CD4-positive, alpha-beta T cell treated with Interleukin-1 beta for 1 hour (primary cell): ENCODE measurements at regions not wholly inside any gene's neighbourhood (a gene's known extent, or its start where the extent isn't known, plus 50 kb on each side); places are given as distances from the start of the nearest gene placed in this dataset.

Source experiments
- DNase-seq, 2 donors: peaks; one replicate each; pipeline ENCODE4 v3.0.0-alpha.2; 2020 to 2022

DNA sequence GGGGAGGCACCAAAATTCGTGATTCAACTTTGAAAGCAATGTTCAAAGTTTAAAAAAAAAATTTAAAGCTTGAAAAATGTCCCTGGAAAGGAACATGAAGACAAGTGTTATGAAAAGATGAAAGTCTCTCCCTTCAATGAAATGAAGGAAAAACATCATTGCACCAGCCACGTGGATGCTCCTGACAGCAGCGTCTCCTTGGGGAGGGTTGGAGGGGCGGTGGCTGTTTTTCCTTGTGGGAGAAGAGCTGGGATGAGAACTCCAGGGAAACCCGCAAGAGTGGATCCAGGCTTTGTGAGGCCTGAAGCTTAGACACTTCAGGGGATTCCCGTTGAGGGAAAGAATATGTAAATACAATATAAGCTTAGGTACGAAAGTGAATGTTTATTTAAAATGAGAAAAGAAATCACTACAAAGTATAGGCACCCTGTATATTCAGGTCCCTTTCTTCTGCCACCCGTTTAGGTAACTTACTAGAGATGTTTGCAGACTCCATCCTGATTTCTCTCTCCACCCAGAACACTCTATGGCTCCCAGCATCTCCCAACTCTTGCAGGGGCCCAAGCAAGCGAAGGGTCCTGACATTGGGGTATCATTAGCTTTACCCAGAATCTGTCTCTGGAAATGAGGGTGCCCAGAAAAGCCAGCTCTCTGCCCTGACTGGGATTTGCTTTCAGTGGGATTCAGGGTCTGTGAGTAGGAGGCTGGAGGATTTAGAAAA lies 63.1 kb upstream of the BAIAP2L1 start:
- no peak for DNase-seq

- DNase-seq: no peak
Observed at GRCh38 chr7:98462911-98463633, 62.2 kb upstream of the BAIAP2L1 start.

- DNase-seq: no peak
Observed at GRCh38 chr7:98460902-98461301, 60.0 kb upstream of the BAIAP2L1 start.

DNA sequence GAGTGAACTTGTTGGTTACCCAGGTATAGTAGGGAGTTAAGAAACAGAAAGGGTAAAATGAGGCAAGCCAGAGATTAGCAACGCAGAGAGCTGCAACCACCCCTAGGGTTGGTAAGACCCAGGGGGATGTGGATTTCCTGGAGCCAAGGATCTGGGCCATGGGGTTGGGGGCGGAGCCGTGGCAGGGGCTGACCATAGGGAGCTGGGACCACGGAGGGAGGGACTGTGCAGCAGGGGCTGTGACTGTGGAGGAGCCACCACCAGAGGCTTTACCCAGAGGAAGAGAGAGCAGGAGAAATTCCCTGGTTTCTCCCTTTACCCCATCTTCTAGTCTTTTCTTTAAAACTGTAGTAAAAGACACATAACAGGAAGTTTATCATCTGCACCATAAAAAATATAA lies 58.6 kb upstream of the BAIAP2L1 start:
- DNase-seq: no peak

DNA sequence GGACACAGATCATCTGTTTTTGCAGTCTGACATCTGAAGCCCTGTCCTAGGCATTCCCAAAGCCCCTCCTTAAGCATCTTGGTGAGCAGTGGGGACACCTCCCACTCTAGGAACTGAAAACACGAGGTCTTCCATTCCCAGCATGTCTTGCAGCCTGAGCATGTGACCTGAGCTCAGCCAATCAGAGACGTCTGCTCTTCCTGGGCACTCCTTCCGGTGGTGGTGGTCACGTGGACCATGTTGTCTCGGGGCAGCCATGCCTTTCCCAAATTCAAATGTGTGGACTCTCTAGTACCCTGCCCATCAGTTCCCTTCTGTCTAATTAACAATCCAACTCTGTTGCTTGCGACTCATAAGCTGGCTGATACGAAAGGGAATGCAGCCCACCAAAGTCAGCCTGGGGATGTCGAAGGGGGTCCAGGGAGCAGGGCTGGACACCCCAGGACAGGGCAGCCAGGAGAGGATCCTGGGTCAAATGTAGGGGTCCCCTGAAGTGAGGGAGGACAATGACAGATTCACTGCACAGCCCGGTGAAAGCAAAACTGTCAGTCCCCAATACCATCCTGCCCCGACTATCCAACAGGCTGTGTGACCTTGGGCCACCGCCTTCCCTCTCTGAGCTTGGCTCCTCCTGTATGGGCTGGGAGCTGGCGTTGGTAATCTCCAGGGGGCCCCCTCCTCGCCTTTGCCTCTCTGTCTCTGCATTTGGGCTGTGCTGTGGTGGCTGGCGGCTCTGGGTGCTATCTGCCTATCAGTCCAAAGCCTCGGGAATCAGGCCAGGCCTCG lies 57.4 kb upstream of the BAIAP2L1 start:
- no peak for DNase-seq

DNA sequence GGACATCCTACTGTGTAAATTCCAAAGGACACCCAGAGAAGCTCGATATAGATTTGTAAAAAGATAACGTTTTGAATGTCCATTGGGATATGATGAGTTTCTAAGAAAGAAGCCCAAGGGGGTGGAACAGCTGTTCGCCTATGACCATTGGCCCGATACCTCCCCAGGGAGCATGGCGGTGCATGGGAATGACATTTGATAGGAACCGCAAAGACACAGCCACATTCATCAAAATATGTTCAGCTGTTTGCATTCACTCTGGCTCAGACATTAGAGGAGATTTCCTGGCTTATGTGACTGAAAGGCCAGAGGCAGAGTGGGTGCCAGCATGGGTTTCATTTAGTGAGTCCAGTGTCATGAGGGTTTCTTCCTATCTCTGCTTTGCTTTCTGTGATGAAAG lies 56.0 kb upstream of the BAIAP2L1 start:
- no peak for DNase-seq

- no peak for DNase-seq
Observed at GRCh38 chr7:98452791-98453190, 51.9 kb upstream of the BAIAP2L1 start.
